NOMO-1 (cell line): ENCODE measurements at regions not wholly inside any gene's neighbourhood (a gene's known extent, or its start where the extent isn't known, plus 50 kb on each side); places are given as distances from the start of the nearest gene placed in this dataset.
"Not testable (repeated sequence)": the region's sequence is repeated elsewhere in the genome, so short reads cannot be mapped to it uniquely, and the experiment has no call there.

Experiments used
- DNase-seq, 2 experiments: peaks; one replicate each; lab custom pipeline; 2025; ENCODE audit not compliant: unreplicated experiment in 2 of 2; lab: John Stamatoyannopoulos, UW

GRCh38 chr12:76186131-76186906 lies 101.8 kb upstream of the NAP1L1 start:
- no peak for DNase-seq

GRCh38 chr12:76183459-76184186 lies 99.1 kb upstream of the NAP1L1 start:
- peak in 1 of 2 experiments; percentile 64 for DNase-seq

GRCh38 chr12:76180401-76181277 lies 96.2 kb upstream of the NAP1L1 start:
- no peak for DNase-seq

GRCh38 chr12:76178452-76178851 lies 94.0 kb upstream of the NAP1L1 start:
- no peak for DNase-seq

- DNase-seq: no peak
Measured at GRCh38 chr12:76177821-76178220, 93.3 kb upstream of the NAP1L1 start.

GRCh38 chr12:76176940-76177339 lies 92.5 kb upstream of the NAP1L1 start:
- DNase-seq: no peak

- not testable (repeated sequence) for DNase-seq
Measured at GRCh38 chr12:76175946-76176345, 91.5 kb upstream of the NAP1L1 start.

- DNase-seq: no peak
Measured at GRCh38 chr12:76173756-76174155, 89.3 kb upstream of the NAP1L1 start.

- DNase-seq: peak; percentile 73 to 93
Measured at GRCh38 chr12:76158518-76159321, 74.2 kb upstream of the NAP1L1 start.

GRCh38 chr12:76156726-76157125 lies 72.2 kb upstream of the NAP1L1 start:
- no peak for DNase-seq

- DNase-seq: no peak
Measured at GRCh38 chr12:76156314-76156713, 71.8 kb upstream of the NAP1L1 start.

GRCh38 chr12:76155157-76155670 lies 70.7 kb upstream of the NAP1L1 start:
- DNase-seq: no peak

GRCh38 chr12:76153616-76154015 lies 69.1 kb upstream of the NAP1L1 start:
- no peak for DNase-seq

- DNase-seq: peak; percentile 69 to 80
Measured at GRCh38 chr12:76152181-76152807, 67.8 kb upstream of the NAP1L1 start.

GRCh38 chr12:76144245-76144549 lies 59.7 kb upstream of the NAP1L1 start:
- no peak for DNase-seq

GRCh38 chr12:76143343-76144244 lies 59.1 kb upstream of the NAP1L1 start:
- no peak for DNase-seq

- no peak for DNase-seq
Measured at GRCh38 chr12:76142305-76142704, 57.8 kb upstream of the NAP1L1 start.

GRCh38 chr12:76138656-76139055 lies 54.2 kb upstream of the NAP1L1 start:
- no peak for DNase-seq

GRCh38 chr12:76137606-76138005 lies 53.1 kb upstream of the NAP1L1 start:
- DNase-seq: no peak
